GM19351 (cell line): ENCODE measurements at regions not wholly inside any gene's neighbourhood (a gene's known extent, or its start where the extent isn't known, plus 50 kb on each side); places are given as distances from the start of the nearest gene placed in this dataset.

Experiments
- ATAC-seq: cut with Tn5 transposase; IDR thresholded peaks from one replicate; pipeline ENCODE4 v1.9.1; 2021; ENCODE audit warnings: mild to moderate bottlenecking, moderate library complexity; ENCODE audit not compliant: unreplicated experiment

- ATAC-seq: no peak
Observed at GRCh38 chr11:92382311-92382710, 157.7 kb downstream of the FAT3 start.

GRCh38 chr11:92383430-92383829, 158.8 kb downstream of the FAT3 start:
- ATAC-seq: no peak

GRCh38 chr11:92384358-92384757, 159.7 kb downstream of the FAT3 start:
- no peak for ATAC-seq

DNA sequence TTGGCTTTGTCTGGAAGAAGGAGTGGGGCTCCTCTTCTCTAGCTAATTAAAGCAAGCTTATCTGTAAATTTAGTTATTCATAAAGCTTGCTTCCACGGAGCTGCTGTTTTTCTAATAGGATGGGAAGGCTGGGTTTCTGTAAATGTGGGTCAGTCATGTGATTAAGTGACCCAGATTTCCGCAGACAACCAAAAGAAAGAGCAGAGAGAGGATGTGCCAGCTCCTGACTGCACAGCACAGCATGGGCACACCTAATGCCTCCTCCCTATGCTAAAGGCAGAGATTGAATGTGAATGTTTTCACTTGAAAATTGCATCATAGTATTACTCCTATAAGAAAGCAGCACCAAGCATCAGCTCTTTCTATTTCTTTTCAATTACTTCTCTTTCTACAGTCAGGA, 160.2 kb downstream of the FAT3 start:
- ATAC-seq: no peak

- ATAC-seq: no peak
Observed at GRCh38 chr11:92386577-92386976, 162.0 kb downstream of the FAT3 start.

GRCh38 chr11:92387859-92388258, 163.2 kb downstream of the FAT3 start:
- ATAC-seq: no peak

GRCh38 chr11:92388380-92388779, 163.8 kb downstream of the FAT3 start:
- no peak for ATAC-seq

GRCh38 chr11:92390783-92391182, 166.2 kb downstream of the FAT3 start:
- no peak for ATAC-seq

DNA sequence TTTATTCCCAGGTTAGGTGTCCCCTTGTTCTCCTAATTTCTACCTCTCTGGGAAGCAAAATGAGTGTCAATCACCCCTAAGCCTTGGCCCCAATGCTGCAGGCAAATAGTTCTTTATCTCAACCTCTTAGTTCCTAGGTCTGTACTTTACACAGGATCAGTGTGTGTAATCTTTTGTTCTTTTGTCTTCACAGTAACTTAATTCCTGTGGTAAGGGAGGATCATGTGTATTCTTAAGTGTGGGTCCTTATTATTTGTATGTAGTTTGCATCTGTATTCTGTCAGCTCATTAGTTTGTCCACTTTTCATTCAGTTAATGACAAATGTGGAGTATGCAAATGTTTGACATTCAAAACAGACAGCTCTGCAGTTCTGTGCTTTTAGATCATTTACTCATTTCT, 166.7 kb downstream of the FAT3 start:
- no peak for ATAC-seq

- ATAC-seq: no peak
Observed at GRCh38 chr11:92391808-92392207, 167.2 kb downstream of the FAT3 start.

DNA sequence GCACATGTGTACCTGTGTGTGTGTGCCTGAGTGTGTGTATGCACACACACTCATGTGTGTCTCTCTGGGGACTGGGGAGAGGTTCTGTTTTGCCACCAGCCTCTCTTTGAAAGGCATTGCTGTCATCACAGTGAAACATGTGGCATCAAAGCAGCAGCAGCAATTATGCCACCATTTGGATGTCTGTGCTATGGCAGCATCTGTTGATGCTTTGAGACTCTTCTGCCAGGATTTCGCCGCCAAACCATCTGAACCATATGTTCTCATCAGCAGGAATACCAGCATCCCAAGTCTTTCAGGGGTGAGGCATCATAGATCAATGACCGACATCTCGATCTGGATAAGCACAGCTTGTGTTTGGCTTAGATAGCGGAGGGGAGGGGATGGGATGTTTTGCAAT, 168.6 kb downstream of the FAT3 start:
- ATAC-seq: no peak

GRCh38 chr11:92396133-92396532, 171.5 kb downstream of the FAT3 start:
- ATAC-seq: no peak

DNA sequence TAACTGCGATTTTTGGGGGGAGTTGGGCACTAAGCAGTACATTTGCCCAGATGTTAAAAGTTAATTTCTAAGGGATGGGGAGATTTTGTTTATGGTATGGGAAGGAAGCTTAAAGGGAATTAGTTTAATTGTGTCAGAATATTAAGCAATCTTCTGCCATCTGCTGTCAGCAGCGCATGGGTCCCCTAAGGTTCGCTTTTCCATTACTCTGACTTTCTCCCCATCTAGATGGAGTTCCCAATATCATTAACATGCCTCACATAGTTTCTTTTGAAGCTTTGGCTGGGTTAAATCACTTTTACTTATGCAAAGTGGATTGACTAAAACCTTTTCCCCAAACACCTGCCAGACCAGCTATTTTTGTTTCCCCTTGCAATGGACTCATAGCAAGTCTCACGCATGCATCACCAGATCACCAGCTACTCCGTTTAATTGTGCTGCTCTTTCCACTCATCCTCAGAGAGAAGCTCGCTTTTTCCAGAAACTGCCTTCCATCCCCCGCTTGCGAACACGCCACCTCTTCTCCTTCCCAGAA, 172.7 kb downstream of the FAT3 start:
- ATAC-seq: no peak

- ATAC-seq: no peak
Observed at GRCh38 chr11:92399705-92400104, 175.1 kb downstream of the FAT3 start.

- ATAC-seq: no peak
Observed at GRCh38 chr11:92401520-92401919, 176.9 kb downstream of the FAT3 start.

- ATAC-seq: no peak
Observed at GRCh38 chr11:92406472-92406871, 181.9 kb downstream of the FAT3 start.

DNA sequence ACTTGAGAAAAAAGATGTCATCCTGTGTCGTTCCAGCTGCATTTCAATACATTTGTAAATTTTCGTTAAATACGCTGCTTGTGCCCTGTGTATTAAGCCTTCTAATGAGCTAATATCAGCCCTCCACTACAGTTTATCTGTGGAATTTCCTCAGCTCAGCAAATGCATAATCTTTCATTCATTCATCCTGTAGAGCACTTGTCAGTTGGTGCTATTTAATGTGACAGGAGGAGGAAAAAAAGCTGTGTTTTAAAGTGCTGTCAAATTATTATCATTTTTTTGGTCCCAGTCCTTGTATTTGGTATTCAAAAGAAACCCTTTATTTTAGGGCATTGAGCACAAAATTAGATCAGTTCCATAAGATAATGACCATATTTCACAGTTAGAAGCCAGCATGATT, 184.7 kb downstream of the FAT3 start:
- no peak for ATAC-seq

GRCh38 chr11:92409956-92410355, 185.3 kb downstream of the FAT3 start:
- no peak for ATAC-seq

DNA sequence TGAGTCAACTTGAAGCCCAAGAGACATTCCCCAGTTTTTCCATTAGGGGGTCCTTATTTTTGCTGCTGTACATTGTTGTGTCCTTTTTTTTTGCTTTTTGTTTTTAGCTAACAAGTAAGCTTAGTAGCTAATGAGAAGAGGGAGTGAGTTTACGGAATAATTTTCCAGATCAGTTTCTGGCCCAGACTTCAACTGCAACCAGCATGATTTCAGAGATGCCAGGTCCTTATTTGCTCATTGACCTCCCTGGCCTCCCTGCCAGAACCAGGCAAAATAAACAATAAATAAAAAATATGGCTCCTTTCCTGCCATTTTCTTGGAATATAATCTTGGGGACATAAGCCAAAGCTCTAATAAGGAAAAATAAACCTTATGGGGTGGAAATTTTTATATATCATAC, 185.9 kb downstream of the FAT3 start:
- ATAC-seq: no peak

GRCh38 chr11:92411431-92411830, 186.8 kb downstream of the FAT3 start:
- ATAC-seq: no peak

- ATAC-seq: peak; percentile 84
Observed at GRCh38 chr11:92413757-92414513, 189.3 kb downstream of the FAT3 start.

GRCh38 chr11:92416971-92417725, 192.5 kb downstream of the FAT3 start:
- ATAC-seq: no peak
